B cell (primary cell): ENCODE measurements at regions not wholly inside any gene's neighbourhood (a gene's known extent, or its start where the extent isn't known, plus 50 kb on each side); places are given as distances from the start of the nearest gene placed in this dataset.

ENCODE experiments used
- ATAC-seq: fragments of 200-7000 bp; cut with Tn5 transposase; one replicate; pipeline ENCODE4 v1.10.0; 2021; ENCODE audit warnings: low read depth, mild to moderate bottlenecking, moderate number of reproducible peaks, moderate library complexity
- CTCF ChIA-PET: fragments of 350-600 bp; sonication (Branson Sonifier 250); formaldehyde crosslinking; loops from one replicate; lab custom pipeline; 2021; ENCODE audit warnings: antibody characterized with exemption, inconsistent platforms; lab: Charles Lee
- POLR2A ChIA-PET: fragments of 350-600 bp; sonication (Branson Sonifier 250); formaldehyde crosslinking; loops from one replicate; lab custom pipeline; 2021; ENCODE audit warnings: antibody characterized with exemption; lab: Charles Lee
- DNase-seq: peaks from one replicate; pipeline ENCODE4 v3.0.0; 2013
- H2AFZ ChIP-seq: 2 replicates; pipeline ENCODE4 v1.6.1; 2012; ENCODE audit warnings: mild to moderate bottlenecking, low read depth, low read length; ENCODE audit not compliant: insufficient read depth, poor library complexity, severe bottlenecking
- H3K27ac ChIP-seq, 2 donors: 1 replicate in 1 of 2; 2 replicates in 1 of 2; pipeline ENCODE4 v1.5.1; 2012 to 2013; ENCODE audit warnings: low read length in 2 of 2, mild to moderate bottlenecking in 2 of 2, moderate library complexity in 1 of 2
- H3K27me3 ChIP-seq, 4 experiments: fragments of 200-600 bp in 1 of 4; sonication (generic) in 1 of 4; replicated peaks in 1 of 4; 1 replicate in 2 of 4; 2 replicates in 2 of 4; pipeline versions ENCODE4 v1.6.1 to v1.7.0; 2013 to 2016; ENCODE audit warnings: low read length in 3 of 4, mild to moderate bottlenecking in 2 of 4, mixed read lengths in 1 of 4, moderate library complexity in 1 of 4; ENCODE audit not compliant: insufficient read depth in 4 of 4, control insufficient read depth in 3 of 4; ENCODE audit errors: control extremely low read depth in 1 of 4
- H3K36me3 ChIP-seq, 2 experiments: replicated peaks in 1 of 2; 1 replicate in 1 of 2; 2 replicates in 1 of 2; pipeline versions ENCODE4 v1.6.1 to v1.7.1; 2013; ENCODE audit warnings: low read length in 1 of 2; ENCODE audit not compliant: insufficient read depth in 2 of 2, control insufficient read depth in 1 of 2; ENCODE audit errors: control extremely low read depth in 1 of 2, extremely low read depth in 1 of 2
- H3K4me1 ChIP-seq, 2 donors: fragments of 200-600 bp in 1 of 2; sonication (generic) in 1 of 2; 1 replicate in 1 of 2; 2 replicates in 1 of 2; pipeline versions ENCODE4 v1.5.1 to v1.6.1; 2013 to 2017; ENCODE audit warnings: low read length in 2 of 2; ENCODE audit not compliant: control insufficient read depth in 2 of 2, insufficient read depth in 2 of 2
- H3K4me2 ChIP-seq: replicated peaks from 2 replicates; pipeline ENCODE3; 2012; ENCODE audit warnings: mild to moderate bottlenecking, low read depth, low read length; ENCODE audit not compliant: poor library complexity, severe bottlenecking
- H3K4me3 ChIP-seq, 5 experiments: fragments of 200-600 bp in 1 of 5; sonication (generic) in 1 of 5; 1 replicate in 3 of 5; 2 replicates in 2 of 5; pipeline versions ENCODE4 v1.5.1 to v1.7.0; 2011 to 2016; ENCODE audit warnings: low read length in 4 of 5, mild to moderate bottlenecking in 4 of 5, low read depth in 2 of 5, control low read depth in 1 of 5, moderate library complexity in 1 of 5; ENCODE audit not compliant: insufficient read depth in 1 of 5; ENCODE audit errors: control extremely low read depth in 1 of 5, extremely low read depth in 1 of 5
- H3K79me2 ChIP-seq: fragments of 200-600 bp; sonication (generic); one replicate; pipeline ENCODE4 v1.6.0; 2016; ENCODE audit warnings: low read length; ENCODE audit not compliant: control insufficient read depth, insufficient read depth
- H3K9ac ChIP-seq: fragments of 200-600 bp; sonication (generic); 2 replicates; pipeline ENCODE4 v1.6.1; 2017; ENCODE audit warnings: mild to moderate bottlenecking, low read length, moderate library complexity
- H3K9me3 ChIP-seq, 3 donors: one replicate each; pipeline versions ENCODE4 v1.6.1 to v1.7.1; 2013; ENCODE audit warnings: low read length in 2 of 3; ENCODE audit not compliant: control insufficient read depth in 2 of 3, insufficient read depth in 1 of 3; ENCODE audit errors: control extremely low read depth in 1 of 3
- H4K20me1 ChIP-seq: 2 replicates; pipeline ENCODE4 v1.6.0; 2012; ENCODE audit warnings: mild to moderate bottlenecking, low read length; ENCODE audit not compliant: insufficient read depth, control insufficient read depth, poor library complexity, severe bottlenecking
- H3K27ac Mint-ChIP-seq: one replicate; pipeline ENCODE4 v1.8.0; 2021; ENCODE audit warnings: mixed read lengths
- H3K27me3 Mint-ChIP-seq: one replicate; pipeline ENCODE4 v1.8.0; 2021; ENCODE audit warnings: mixed read lengths
- H3K4me1 Mint-ChIP-seq: one replicate; pipeline ENCODE4 v1.8.0; 2021; ENCODE audit warnings: mixed read lengths
- H3K4me3 Mint-ChIP-seq: one replicate; pipeline ENCODE4 v1.8.0; 2021; ENCODE audit warnings: mixed read lengths
- H3K9me3 Mint-ChIP-seq: one replicate; pipeline ENCODE4 v1.8.0; 2022; ENCODE audit warnings: mixed read lengths; ENCODE audit not compliant: insufficient read depth
- CTCF ChIP-seq: fragments of 200-600 bp; IDR thresholded peaks from one replicate; pipeline ENCODE4 v1.8.0; 2022; ENCODE audit warnings: antibody characterized with exemption, mild to moderate bottlenecking
- EZH2 ChIP-seq: IDR thresholded peaks from 2 replicates; pipeline ENCODE4 v1.6.1; 2012; ENCODE audit warnings: borderline replicate concordance, low read depth, mild to moderate bottlenecking, moderate library complexity, low read length; ENCODE audit not compliant: insufficient read depth, poor library complexity, severe bottlenecking
- WGBS: methylation state at CpG from one replicate; pipeline ENCODE4 v1.1.5; 2013; ENCODE audit warnings: missing lambda C conversion rate; ENCODE audit not compliant: insufficient coverage; 5-methylcytosine and 5-hydroxymethylcytosine counted together
- intact Hi-C: fragments of 100-400 bp; cut with micrococcal nuclease; formaldehyde crosslinking; loops from one replicate; pipeline ENCODE4 v1.10.0; 2022

- H3K4me1 Mint-ChIP-seq: no peaks in the 10 kb centered on the region
- Histone ChIP-seq H3K9me3 (no peaks in the 10 kb centered on the region), H3K27ac (no peak overlapping the region), H3K4me3 (no peak overlapping the region), H3K4me2 (no peak overlapping the region), H3K4me1 (no peaks in the 10 kb centered on the region), H3K27me3 (no peaks in the 10 kb centered on the region), H2AFZ (no peak overlapping the region), H3K79me2 (no peaks in the 10 kb centered on the region), H3K36me3 (no peaks in the 10 kb centered on the region), H3K9ac (no peak overlapping the region), H4K20me1 (no peaks in the 10 kb centered on the region)
- no peak for DNase-seq
- no CpG with 5 or more reads among the region's 1 CpG for whole genome bisulfite sequencing
- H3K9me3 Mint-ChIP-seq: no peaks in the 10 kb centered on the region
- ATAC-seq: no peak
- POLR2A ChIA-PET: no interaction called here
- CTCF ChIA-PET: no interaction called here
- no peaks in the 10 kb centered on the region for H3K27me3 Mint-ChIP-seq
- TF ChIP-seq EZH2 (no peak), CTCF (no peak)
- H3K4me3 Mint-ChIP-seq: no peak overlapping the region
- no peak overlapping the region for H3K27ac Mint-ChIP-seq
- intact Hi-C loops: no loop called here
Observed at GRCh38 chrX:140563893-140564292, 59.0 kb upstream of the SOX3 start.
